Testis (tissue), 2 donors: ENCODE measurements at regions not wholly inside any gene's neighbourhood (a gene's known extent, or its start where the extent isn't known, plus 50 kb on each side); places are given as distances from the start of the nearest gene placed in this dataset.

Experiments used
- CTCF ChIP-seq, 3 experiments: fragments of 450-650 bp in 2 of 3; fragments of 200-600 bp in 1 of 3; sonication (generic) in 1 of 3; IDR thresholded peaks; one replicate each; pipeline ENCODE4 v1.5.1; 2016 to 2019; ENCODE audit warnings: antibody characterized with exemption in 3 of 3, mild to moderate bottlenecking in 2 of 3, moderate library complexity in 1 of 3
- POLR2A ChIP-seq: fragments of 450-650 bp; IDR thresholded peaks from one replicate; pipeline ENCODE4 v1.6.1; 2017; ENCODE audit warnings: antibody characterized with exemption, mild to moderate bottlenecking, moderate library complexity

- TF ChIP-seq CTCF (IDR thresholded peaks at IDR 0.05) (no peak), POLR2A (no peak)
These were observed 458.5 kb downstream of the TFEC start for GRCh38 chr7:115572111-115572510.
